Superior temporal gyrus (tissue), 1 donor: ENCODE measurements at regions not wholly inside any gene's neighbourhood (a gene's known extent, or its start where the extent isn't known, plus 50 kb on each side); places are given as distances from the start of the nearest gene placed in this dataset.

Source experiments
- DNase-seq: peaks from one replicate; pipeline ENCODE4 v3.0.0-alpha.2; 2016; ENCODE audit errors: extremely low spot score

- no peak for DNase-seq
Observed at GRCh38 chr6:9121549-9121948, 686.2 kb upstream of the SLC35B3 start.

GRCh38 chr6:9116026-9116425, 680.7 kb upstream of the SLC35B3 start:
- DNase-seq: no peak

GRCh38 chr6:9112544-9112943, 677.2 kb upstream of the SLC35B3 start:
- no peak for DNase-seq

- DNase-seq: no peak
Observed at GRCh38 chr6:9103876-9104521, 668.7 kb upstream of the SLC35B3 start.

- no peak for DNase-seq
Observed at GRCh38 chr6:9101920-9102319, 666.6 kb upstream of the SLC35B3 start.

GRCh38 chr6:9100869-9101580, 665.7 kb upstream of the SLC35B3 start:
- DNase-seq: no peak

- DNase-seq: no peak
Observed at GRCh38 chr6:9095729-9096128, 660.4 kb upstream of the SLC35B3 start.

GRCh38 chr6:9095137-9095536, 659.8 kb upstream of the SLC35B3 start:
- no peak for DNase-seq

GRCh38 chr6:9089724-9090123, 654.4 kb upstream of the SLC35B3 start:
- no peak for DNase-seq

GRCh38 chr6:9087470-9087869, 652.1 kb upstream of the SLC35B3 start:
- DNase-seq: no peak

- DNase-seq: no peak
Observed at GRCh38 chr6:9086331-9086730, 651.0 kb upstream of the SLC35B3 start.

- DNase-seq: no peak
Observed at GRCh38 chr6:9085709-9086070, 650.3 kb upstream of the SLC35B3 start.

GRCh38 chr6:9085054-9085708, 649.8 kb upstream of the SLC35B3 start:
- DNase-seq: no peak

- DNase-seq: no peak
Observed at GRCh38 chr6:9083108-9083507, 647.8 kb upstream of the SLC35B3 start.

GRCh38 chr6:9066726-9067125, 631.4 kb upstream of the SLC35B3 start:
- DNase-seq: no peak

- DNase-seq: no peak
Observed at GRCh38 chr6:9064156-9064555, 628.8 kb upstream of the SLC35B3 start.

GRCh38 chr6:9062596-9062995, 627.3 kb upstream of the SLC35B3 start:
- no peak for DNase-seq

- no peak for DNase-seq
Observed at GRCh38 chr6:9057937-9058336, 622.6 kb upstream of the SLC35B3 start.

- no peak for DNase-seq
Observed at GRCh38 chr6:9056556-9056955, 621.2 kb upstream of the SLC35B3 start.

GRCh38 chr6:9044426-9044825, 609.1 kb upstream of the SLC35B3 start:
- DNase-seq: no peak

- DNase-seq: no peak
Observed at GRCh38 chr6:9040718-9041117, 605.4 kb upstream of the SLC35B3 start.

GRCh38 chr6:9039258-9039657, 603.9 kb upstream of the SLC35B3 start:
- DNase-seq: no peak

- DNase-seq: no peak
Observed at GRCh38 chr6:9028086-9028485, 592.7 kb upstream of the SLC35B3 start.
